ENCODE measurements at regions not wholly inside any gene's neighbourhood (a gene's known extent, or its start where the extent isn't known, plus 50 kb on each side); places are given as distances from the start of the nearest gene placed in this dataset.

DNA sequence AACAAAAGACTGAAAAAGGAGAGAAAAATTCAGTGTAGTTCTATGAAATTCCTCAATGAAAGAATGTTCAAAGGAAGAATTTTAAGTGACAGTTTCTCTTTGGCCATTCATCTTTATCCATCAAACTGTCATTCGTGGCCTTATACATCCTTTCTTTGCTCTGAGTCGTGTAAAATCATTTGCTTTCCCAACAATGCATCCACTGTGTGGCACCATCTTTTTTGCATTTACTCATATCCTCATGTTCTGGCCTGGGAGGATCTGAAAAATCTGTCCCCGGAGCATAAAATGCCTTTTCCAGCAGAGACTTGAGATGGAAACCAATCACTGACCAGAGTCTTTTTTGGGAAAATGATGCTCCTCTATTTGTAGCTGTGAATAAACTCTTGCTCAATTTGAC is 240.3 kb upstream of the ETAA1 start:
- TF ChIP-seq, protein P1, sequence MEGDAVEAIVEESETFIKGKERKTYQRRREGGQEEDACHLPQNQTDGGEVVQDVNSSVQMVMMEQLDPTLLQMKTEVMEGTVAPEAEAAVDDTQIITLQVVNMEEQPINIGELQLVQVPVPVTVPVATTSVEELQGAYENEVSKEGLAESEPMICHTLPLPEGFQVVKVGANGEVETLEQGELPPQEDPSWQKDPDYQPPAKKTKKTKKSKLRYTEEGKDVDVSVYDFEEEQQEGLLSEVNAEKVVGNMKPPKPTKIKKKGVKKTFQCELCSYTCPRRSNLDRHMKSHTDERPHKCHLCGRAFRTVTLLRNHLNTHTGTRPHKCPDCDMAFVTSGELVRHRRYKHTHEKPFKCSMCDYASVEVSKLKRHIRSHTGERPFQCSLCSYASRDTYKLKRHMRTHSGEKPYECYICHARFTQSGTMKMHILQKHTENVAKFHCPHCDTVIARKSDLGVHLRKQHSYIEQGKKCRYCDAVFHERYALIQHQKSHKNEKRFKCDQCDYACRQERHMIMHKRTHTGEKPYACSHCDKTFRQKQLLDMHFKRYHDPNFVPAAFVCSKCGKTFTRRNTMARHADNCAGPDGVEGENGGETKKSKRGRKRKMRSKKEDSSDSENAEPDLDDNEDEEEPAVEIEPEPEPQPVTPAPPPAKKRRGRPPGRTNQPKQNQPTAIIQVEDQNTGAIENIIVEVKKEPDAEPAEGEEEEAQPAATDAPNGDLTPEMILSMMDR (IDR thresholded peaks at IDR 0.05): no peak
- no peak for TF ChIP-seq EZH2 (IDR thresholded peaks at IDR 0.05; ENCODE audit: borderline replicate concordance, insufficient read depth, low read depth, low read length, poor library complexity, severe bottlenecking)
